H9 (cell line): ENCODE measurements at regions not wholly inside any gene's neighbourhood (a gene's known extent, or its start where the extent isn't known, plus 50 kb on each side); places are given as distances from the start of the nearest gene placed in this dataset.
A peak's percentile ranks its signal among the peaks of the same experiment; 100 is the strongest.

Experiments
- DNase-seq: peaks from one replicate; pipeline ENCODE4 v3.0.0-alpha.2; 2017
- H2AFZ ChIP-seq: one replicate; pipeline ENCODE4 v1.6.1; 2013; ENCODE audit warnings: mild to moderate bottlenecking, low read length, control low read depth, moderate library complexity
- H2AK5ac ChIP-seq: 2 replicates; pipeline ENCODE4 v1.6.1; 2013; ENCODE audit warnings: low read length, control low read depth, mixed read lengths; ENCODE audit not compliant: insufficient read length
- H2BK120ac ChIP-seq: one replicate; pipeline ENCODE4 v1.6.1; 2013; ENCODE audit warnings: low read depth, mild to moderate bottlenecking, low read length, control low read depth, inconsistent platforms; ENCODE audit not compliant: poor library complexity, severe bottlenecking
- H2BK12ac ChIP-seq: 2 replicates; pipeline ENCODE4 v1.6.1; 2013; ENCODE audit warnings: low read length, control low read depth, mixed read lengths, low read depth; ENCODE audit not compliant: insufficient read length
- H2BK15ac ChIP-seq: 2 replicates; pipeline ENCODE4 v1.6.1; 2013; ENCODE audit warnings: low read depth, low read length, control low read depth
- H2BK20ac ChIP-seq: one replicate; pipeline ENCODE4 v1.6.1; 2013; ENCODE audit warnings: low read depth, mild to moderate bottlenecking, low read length, control low read depth, inconsistent platforms; ENCODE audit not compliant: poor library complexity, severe bottlenecking
- H2BK5ac ChIP-seq: 2 replicates; pipeline ENCODE4 v1.6.1; 2013; ENCODE audit warnings: low read length, control low read depth, mixed read lengths; ENCODE audit not compliant: insufficient read length
- H3K14ac ChIP-seq: 2 replicates; pipeline ENCODE4 v1.6.1; 2013; ENCODE audit warnings: low read length, control low read depth; ENCODE audit not compliant: insufficient read depth
- H3K18ac ChIP-seq: 2 replicates; pipeline ENCODE4 v1.6.1; 2013; ENCODE audit warnings: low read depth, mild to moderate bottlenecking, mixed read lengths, low read length, control low read depth; ENCODE audit not compliant: insufficient read length
- H3K23ac ChIP-seq: 2 replicates; pipeline ENCODE4 v1.6.1; 2013; ENCODE audit warnings: low read length, control low read depth, mixed read lengths, low read depth; ENCODE audit not compliant: insufficient read length
- H3K23me2 ChIP-seq: 2 replicates; pipeline ENCODE4 v1.6.1; 2013; ENCODE audit warnings: low read depth, mild to moderate bottlenecking, mixed read lengths, low read length, control low read depth; ENCODE audit not compliant: insufficient read length, poor library complexity, severe bottlenecking
- H3K27ac ChIP-seq: 2 replicates; pipeline ENCODE4 v1.5.1; 2013; ENCODE audit warnings: low read length, control low read depth, mixed read lengths, low read depth; ENCODE audit not compliant: insufficient read length
- H3K27me3 ChIP-seq: 2 replicates; pipeline ENCODE4 v1.6.1; 2013; ENCODE audit warnings: low read length, control low read depth, inconsistent platforms; ENCODE audit not compliant: insufficient read depth
- H3K4ac ChIP-seq: 2 replicates; pipeline ENCODE4 v1.6.1; 2013; ENCODE audit warnings: low read depth, mild to moderate bottlenecking, control low read depth, inconsistent platforms, low read length, moderate library complexity
- H3K4me1 ChIP-seq: 2 replicates; pipeline ENCODE4 v1.6.1; 2013; ENCODE audit warnings: low read length, control low read depth, inconsistent platforms; ENCODE audit not compliant: insufficient read depth
- H3K4me2 ChIP-seq: 2 replicates; pipeline ENCODE4 v1.6.1; 2013; ENCODE audit warnings: low read length, control low read depth, mixed read lengths; ENCODE audit not compliant: insufficient read length, insufficient read depth
- H3K56ac ChIP-seq: 2 replicates; pipeline ENCODE4 v1.6.1; 2013; ENCODE audit warnings: low read depth, mild to moderate bottlenecking, mixed read lengths, low read length, control low read depth; ENCODE audit not compliant: insufficient read length
- H3K79me1 ChIP-seq: 2 replicates; pipeline ENCODE4 v1.6.1; 2013; ENCODE audit warnings: low read depth, mild to moderate bottlenecking, moderate library complexity, low read length, control low read depth, inconsistent platforms; ENCODE audit not compliant: insufficient read depth, poor library complexity, severe bottlenecking
- H3K79me2 ChIP-seq: 2 replicates; pipeline ENCODE4 v1.6.1; 2013; ENCODE audit warnings: low read length, control low read depth, inconsistent platforms; ENCODE audit not compliant: insufficient read depth
- H3K9ac ChIP-seq: 2 replicates; pipeline ENCODE4 v1.6.1; 2013; ENCODE audit warnings: low read length, control low read depth, mixed read lengths; ENCODE audit not compliant: insufficient read length; ENCODE audit errors: extremely low read depth
- H3K9me3 ChIP-seq: one replicate; pipeline ENCODE4 v1.6.1; 2013; ENCODE audit warnings: low read depth, low read length, inconsistent platforms; ENCODE audit not compliant: control insufficient read depth
- H3T11ph ChIP-seq: one replicate; pipeline ENCODE4 v1.6.1; 2013; ENCODE audit warnings: mild to moderate bottlenecking, low read length, control low read depth, inconsistent platforms
- H4K20me1 ChIP-seq: one replicate; pipeline ENCODE4 v1.6.1; 2013; ENCODE audit not compliant: control insufficient read depth, insufficient read length, insufficient read depth
- H4K5ac ChIP-seq: 2 replicates; pipeline ENCODE4 v1.6.1; 2013; ENCODE audit warnings: low read depth, mild to moderate bottlenecking, mixed read lengths, low read length, control low read depth; ENCODE audit not compliant: insufficient read length
- H4K8ac ChIP-seq: replicated peaks from 2 replicates; pipeline ENCODE4 v1.6.1; 2013; ENCODE audit warnings: low read length, control low read depth, mixed read lengths, low read depth; ENCODE audit not compliant: insufficient read length
- H4K91ac ChIP-seq: 2 replicates; pipeline ENCODE4 v1.6.1; 2013; ENCODE audit warnings: low read depth, mild to moderate bottlenecking, moderate library complexity, mixed read lengths, low read length, control low read depth; ENCODE audit not compliant: insufficient read length
- H3K27ac Mint-ChIP-seq, 3 experiments: 2 replicates in 2 of 3; 3 replicates in 1 of 3; pipeline ENCODE4 v1.8.0; 2020 to 2021; ENCODE audit warnings: mixed read lengths in 3 of 3, mild to moderate bottlenecking in 1 of 3, moderate library complexity in 1 of 3
- H3K27me3 Mint-ChIP-seq: 2 replicates; pipeline ENCODE4 v1.8.0; 2021; ENCODE audit warnings: low read depth, mild to moderate bottlenecking, moderate library complexity, mixed read lengths
- H3K36me3 Mint-ChIP-seq, 3 experiments: 2 replicates in 2 of 3; 3 replicates in 1 of 3; pipeline ENCODE4 v1.8.0; 2020 to 2021; ENCODE audit warnings: low read depth in 3 of 3, mixed read lengths in 3 of 3; ENCODE audit not compliant: insufficient read depth in 1 of 3
- H3K4me1 Mint-ChIP-seq, 2 experiments: 2 replicates each; pipeline ENCODE4 v1.8.0; 2020; ENCODE audit warnings: mixed read lengths in 2 of 2
- H3K4me3 Mint-ChIP-seq, 2 experiments: 2 replicates in 1 of 2; 3 replicates in 1 of 2; pipeline ENCODE4 v1.8.0; 2020 to 2021; ENCODE audit warnings: mild to moderate bottlenecking in 2 of 2, mixed read lengths in 2 of 2, moderate library complexity in 1 of 2
- H3K9me3 Mint-ChIP-seq, 2 experiments: 2 replicates in 1 of 2; 3 replicates in 1 of 2; pipeline ENCODE4 v1.8.0; 2020; ENCODE audit warnings: mild to moderate bottlenecking in 2 of 2, mixed read lengths in 2 of 2, moderate library complexity in 1 of 2
- CTCF ChIP-seq: fragments of 200-600 bp; sonication (generic); conservative IDR thresholded peaks from 3 replicates; pipeline ENCODE4 v1.8.0; 2021; ENCODE audit warnings: antibody characterized with exemption, mild to moderate bottlenecking
- WGBS: extraction: QIAGEN DNeasy Blood & Tissue Kit; methylation state at CpG from one replicate; pipeline ENCODE4 v1.1.7; 2013; ENCODE audit warnings: missing lambda C conversion rate, low lambda C conversion rate, mixed read lengths; ENCODE audit not compliant: insufficient read length; ENCODE audit errors: extremely low coverage; 5-methylcytosine and 5-hydroxymethylcytosine counted together

GRCh38 chr3:159266779-159267178, 464.9 kb downstream of the MFSD1 start:
- Histone ChIP-seq H3K23ac (no peak overlapping the region), H3T11ph (no peak overlapping the region), H2BK15ac (no peak overlapping the region), H3K18ac (no peak overlapping the region), H2BK12ac (no peak overlapping the region), H4K91ac (no peak overlapping the region), H2AK5ac (no peak overlapping the region), H3K9me3 (no peaks in the 10 kb centered on the region), H4K8ac (no peak overlapping the region), H3K79me1 (no peaks in the 10 kb centered on the region), H2BK20ac (no peak overlapping the region), H3K14ac (no peak overlapping the region), H3K27ac (no peak overlapping the region), H2BK120ac (no peak overlapping the region), H3K27me3 (no peaks in the 10 kb centered on the region), H3K79me2 (no peaks in the 10 kb centered on the region), H2AFZ (no peak overlapping the region), H3K23me2 (no peaks in the 10 kb centered on the region), H3K4me2 (no peak overlapping the region), H3K9ac (no peak overlapping the region), H2BK5ac (no peak overlapping the region), H4K20me1 (no peaks in the 10 kb centered on the region), H3K56ac (no peak overlapping the region), H3K4ac (no peak overlapping the region), H3K4me1 (no peaks in the 10 kb centered on the region), H4K5ac (no peak overlapping the region)
- TF ChIP-seq CTCF: peak; percentile 84
- WGBS: no CpG with 5 or more reads among the region's 6 CpGs
- DNase-seq: peak; percentile 75
- no peaks in the 10 kb centered on the region for H3K9me3 Mint-ChIP-seq
- no peak overlapping the region for H3K4me3 Mint-ChIP-seq
- no peaks in the 10 kb centered on the region for H3K4me1 Mint-ChIP-seq
- no peaks in the 10 kb centered on the region for H3K36me3 Mint-ChIP-seq
- peak overlapping the region in 1 of 3 experiments; percentile 11; a peak in 1 of 7 replicates for H3K27ac Mint-ChIP-seq
- peaks cover 6% of the 10 kb centered on the region for H3K27me3 Mint-ChIP-seq
